Loucy (cell line): ENCODE measurements at regions not wholly inside any gene's neighbourhood (a gene's known extent, or its start where the extent isn't known, plus 50 kb on each side); places are given as distances from the start of the nearest gene placed in this dataset.

Source experiments
- EZH2phosphoT487 ChIP-seq: fragments of 200-600 bp; IDR thresholded peaks from 2 replicates; pipeline ENCODE4 v1.6.1; 2018; ENCODE audit warnings: antibody characterized with exemption, mild to moderate bottlenecking, moderate library complexity, borderline replicate concordance
- TF ChIP-seq, protein P1 (sequence below): fragments of 200-600 bp; sonication (generic); conservative IDR thresholded peaks from 2 replicates; pipeline ENCODE4 v1.5.1; 2014; ENCODE audit warnings: mild to moderate bottlenecking, antibody characterized with exemption, low read length

DNA sequence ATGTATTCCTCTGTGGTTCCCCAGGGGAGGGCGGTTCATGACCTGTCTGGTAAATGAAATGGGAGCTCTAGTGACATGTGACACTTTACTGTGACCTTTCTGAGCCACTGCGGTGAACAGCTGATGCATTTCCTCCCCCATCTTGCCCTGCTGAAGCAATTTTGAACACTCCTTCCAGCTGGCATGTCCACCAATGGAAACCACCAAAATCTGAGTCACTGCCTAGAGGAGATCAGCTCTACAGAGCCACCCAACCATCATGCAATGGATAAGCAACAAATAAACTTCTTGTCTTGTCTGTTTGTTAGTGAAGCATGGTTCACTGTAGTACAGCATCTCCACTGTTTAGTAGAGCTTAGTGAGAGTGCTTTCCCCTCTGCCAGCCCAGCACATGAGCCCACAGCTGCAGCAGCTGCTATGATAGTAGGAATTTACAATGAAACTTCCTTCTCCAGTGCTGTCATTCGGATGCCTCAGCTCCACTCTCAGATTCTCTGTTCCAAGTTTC is 479.4 kb downstream of the NTRK3 start:
- TF ChIP-seq, protein P1, sequence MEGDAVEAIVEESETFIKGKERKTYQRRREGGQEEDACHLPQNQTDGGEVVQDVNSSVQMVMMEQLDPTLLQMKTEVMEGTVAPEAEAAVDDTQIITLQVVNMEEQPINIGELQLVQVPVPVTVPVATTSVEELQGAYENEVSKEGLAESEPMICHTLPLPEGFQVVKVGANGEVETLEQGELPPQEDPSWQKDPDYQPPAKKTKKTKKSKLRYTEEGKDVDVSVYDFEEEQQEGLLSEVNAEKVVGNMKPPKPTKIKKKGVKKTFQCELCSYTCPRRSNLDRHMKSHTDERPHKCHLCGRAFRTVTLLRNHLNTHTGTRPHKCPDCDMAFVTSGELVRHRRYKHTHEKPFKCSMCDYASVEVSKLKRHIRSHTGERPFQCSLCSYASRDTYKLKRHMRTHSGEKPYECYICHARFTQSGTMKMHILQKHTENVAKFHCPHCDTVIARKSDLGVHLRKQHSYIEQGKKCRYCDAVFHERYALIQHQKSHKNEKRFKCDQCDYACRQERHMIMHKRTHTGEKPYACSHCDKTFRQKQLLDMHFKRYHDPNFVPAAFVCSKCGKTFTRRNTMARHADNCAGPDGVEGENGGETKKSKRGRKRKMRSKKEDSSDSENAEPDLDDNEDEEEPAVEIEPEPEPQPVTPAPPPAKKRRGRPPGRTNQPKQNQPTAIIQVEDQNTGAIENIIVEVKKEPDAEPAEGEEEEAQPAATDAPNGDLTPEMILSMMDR: no peak
- TF ChIP-seq EZH2phosphoT487: no peak
